ENCODE measurements at regions not wholly inside any gene's neighbourhood (a gene's known extent, or its start where the extent isn't known, plus 50 kb on each side); places are given as distances from the start of the nearest gene placed in this dataset.

GRCh38 chr4:151961456-151961855 is 200.6 kb upstream of the GATB start:
- no peak for DNase-seq

- DNase-seq, result no peak
Observed at GRCh38 chr4:151960449-151961230, 199.8 kb upstream of the GATB start.

GRCh38 chr4:151957153-151957552 is 196.3 kb upstream of the GATB start:
- no peak for DNase-seq

DNA sequence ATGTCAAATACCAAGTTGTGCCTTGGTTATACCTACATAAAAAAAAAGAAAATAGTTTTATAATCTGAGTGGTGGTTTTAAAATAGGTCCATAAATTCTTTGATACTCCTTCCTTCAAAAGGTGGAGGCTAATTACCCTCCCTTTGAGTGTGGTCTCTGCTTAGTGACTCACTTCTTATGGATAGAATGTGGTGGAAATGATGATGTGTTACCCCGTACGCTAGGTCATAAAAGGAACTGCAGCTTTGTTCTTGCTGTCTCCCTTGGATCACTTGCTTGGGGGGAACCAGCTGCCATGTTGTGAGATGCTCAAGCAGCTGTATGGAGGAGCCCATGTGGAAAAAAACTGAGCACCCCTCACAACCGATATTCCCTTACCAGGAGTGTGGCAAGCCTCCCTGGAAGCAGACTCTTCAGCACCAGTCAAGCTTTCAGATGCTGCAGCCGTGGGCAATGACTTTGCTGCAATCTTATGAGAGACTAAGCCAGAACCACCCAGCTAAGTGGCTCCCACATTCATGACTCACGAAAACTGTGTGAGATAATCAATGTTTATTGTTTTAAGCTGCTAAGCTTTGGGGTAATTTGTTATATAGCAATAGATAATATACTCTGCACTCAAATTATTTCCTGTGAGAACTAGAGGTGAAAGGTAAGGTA is 195.0 kb upstream of the GATB start:
- DNase-seq, result no peak

DNA sequence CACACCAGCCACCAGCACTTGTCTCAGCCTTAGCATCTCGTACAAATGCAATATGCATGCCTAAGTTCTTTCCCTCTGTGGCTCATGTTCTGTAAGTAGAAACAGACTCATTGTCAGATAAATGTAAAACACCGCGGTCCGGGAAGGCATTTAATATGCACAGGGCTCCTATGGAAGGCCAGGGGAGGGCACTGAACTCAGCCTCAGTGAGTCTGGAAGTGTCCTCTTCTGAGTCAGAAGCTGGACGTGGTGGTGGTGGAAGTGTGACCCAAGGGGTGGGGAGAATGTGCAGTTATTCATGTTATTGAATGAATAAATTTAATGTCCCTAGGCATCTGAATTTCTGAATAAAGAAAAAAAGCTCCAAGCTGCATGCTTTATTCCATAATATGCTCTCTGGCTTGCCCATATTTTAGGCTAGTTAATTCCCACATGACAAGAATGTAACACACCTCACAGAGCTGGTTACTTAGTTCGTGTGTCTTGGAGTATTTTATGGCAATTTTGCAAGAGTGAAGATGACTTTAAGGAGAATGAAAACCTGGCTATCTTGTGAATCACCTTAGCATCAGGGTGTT is 193.1 kb upstream of the GATB start:
- no peak for DNase-seq

- DNase-seq, result no peak
Observed at GRCh38 chr4:151953312-151953711, 192.5 kb upstream of the GATB start.

DNA sequence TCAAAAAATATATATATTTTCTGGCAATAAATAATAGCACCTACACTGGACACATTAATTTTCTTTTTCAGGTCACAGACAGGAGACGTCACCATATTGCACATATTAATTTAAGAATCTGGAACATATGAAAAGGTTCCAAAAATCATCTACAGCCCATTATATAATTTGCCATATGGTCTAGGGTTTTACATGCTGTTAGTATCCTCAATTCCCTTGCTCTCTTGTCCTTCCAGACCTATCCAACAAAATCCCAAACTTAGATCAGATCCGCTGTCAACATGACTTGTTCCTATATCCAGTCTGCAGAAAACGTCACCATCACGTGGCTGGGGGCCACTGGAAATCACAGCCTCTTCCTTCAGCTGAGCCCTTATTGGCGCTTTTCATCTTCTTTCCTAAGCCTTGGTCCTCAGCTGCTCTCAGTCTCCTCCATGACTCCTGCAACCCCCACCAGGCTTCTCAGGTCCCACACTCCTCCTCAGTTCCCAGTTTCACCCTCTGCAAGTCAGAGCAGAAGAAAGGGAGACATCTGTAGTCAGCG is 192.0 kb upstream of the GATB start:
- DNase-seq, result no peak

DNA sequence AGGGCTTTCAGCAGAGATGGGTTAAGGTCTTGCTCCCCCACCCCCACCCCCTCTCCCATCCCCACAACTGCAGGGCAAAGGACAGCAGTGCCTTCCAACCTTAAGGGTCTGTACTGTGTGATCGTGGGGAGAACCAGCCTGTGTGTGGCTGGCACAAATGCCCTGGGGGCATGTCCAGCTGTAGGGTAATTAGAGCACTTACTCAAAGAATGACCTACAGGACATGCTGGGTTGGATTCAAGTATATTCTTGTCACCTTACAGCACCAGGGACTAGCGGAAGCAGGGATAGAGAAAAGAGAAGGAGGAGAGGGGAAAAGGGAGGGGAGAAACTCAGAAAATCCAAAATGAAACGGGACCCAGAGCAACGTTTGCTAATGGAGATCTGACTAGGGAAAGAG is 191.3 kb upstream of the GATB start:
- DNase-seq, result no peak

DNA sequence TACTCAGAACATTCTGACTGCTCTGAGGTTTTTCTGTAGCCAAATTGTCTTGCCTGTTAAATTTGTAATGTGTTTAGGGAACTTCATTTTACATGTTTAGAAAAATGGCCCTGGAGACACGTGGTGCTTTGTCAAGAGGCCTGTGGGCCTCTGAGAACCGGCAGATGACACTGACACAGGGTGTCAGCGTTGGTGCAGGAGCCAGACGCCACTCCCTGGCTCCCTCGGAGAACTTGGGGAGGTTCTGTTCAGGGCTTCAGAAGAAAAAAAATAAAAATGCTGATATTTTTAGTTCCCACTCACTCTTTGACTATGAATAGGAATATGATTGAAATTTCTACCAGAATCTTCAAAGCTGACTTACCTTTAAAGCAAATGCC is 190.9 kb upstream of the GATB start:
- DNase-seq, result no peak

- DNase-seq, result no peak
Observed at GRCh38 chr4:151950993-151951670, 190.3 kb upstream of the GATB start.

DNA sequence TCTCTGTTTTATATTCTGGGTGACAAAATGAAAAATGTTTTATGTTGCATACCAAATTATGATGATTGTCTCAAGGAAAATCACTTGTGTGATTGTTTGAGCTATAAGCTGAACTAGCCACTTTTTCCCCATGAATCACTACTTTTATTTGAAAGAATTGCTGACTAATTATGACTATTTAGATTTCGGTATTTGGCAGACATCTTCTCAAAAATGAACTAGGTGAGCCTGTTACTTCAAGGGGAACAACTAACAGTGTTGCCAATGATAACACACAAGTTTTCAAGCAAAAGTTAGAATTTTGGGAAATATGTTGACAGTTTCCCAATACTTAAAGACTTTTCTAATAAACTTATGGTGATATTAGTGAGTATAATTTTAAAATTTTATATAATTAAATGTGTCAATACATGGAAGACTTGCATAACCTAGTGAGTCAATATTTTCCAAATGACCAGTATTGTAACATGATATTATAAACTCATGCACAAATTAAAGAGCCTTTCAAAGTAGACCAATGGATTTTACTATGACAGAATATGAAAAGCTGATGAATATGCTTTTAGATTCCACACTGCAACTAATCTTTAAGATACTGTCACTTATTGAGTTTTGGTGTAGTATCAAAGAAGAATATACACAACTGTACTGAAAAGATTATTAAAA is 187.7 kb upstream of the GATB start:
- no peak for DNase-seq

DNA sequence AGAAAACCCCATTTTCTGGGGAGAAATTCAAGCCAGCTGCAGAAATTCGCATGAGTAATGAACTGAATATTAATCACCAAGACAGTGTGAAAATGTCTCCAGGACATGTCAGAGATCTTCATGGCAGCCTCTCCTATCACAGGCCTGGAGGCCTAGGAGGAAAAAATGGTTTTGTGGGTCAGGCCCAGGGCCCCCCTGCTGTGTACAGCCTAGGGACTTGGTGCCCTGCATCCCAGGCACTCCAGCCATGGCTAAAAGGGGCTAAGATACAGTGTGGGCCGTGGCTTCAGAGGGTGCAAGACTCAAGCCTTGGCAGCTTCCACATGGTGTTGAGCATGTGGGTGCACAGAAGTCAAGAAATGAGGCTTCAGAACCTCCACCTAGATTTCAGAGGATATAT is 185.9 kb upstream of the GATB start:
- DNase-seq, result no peak

DNA sequence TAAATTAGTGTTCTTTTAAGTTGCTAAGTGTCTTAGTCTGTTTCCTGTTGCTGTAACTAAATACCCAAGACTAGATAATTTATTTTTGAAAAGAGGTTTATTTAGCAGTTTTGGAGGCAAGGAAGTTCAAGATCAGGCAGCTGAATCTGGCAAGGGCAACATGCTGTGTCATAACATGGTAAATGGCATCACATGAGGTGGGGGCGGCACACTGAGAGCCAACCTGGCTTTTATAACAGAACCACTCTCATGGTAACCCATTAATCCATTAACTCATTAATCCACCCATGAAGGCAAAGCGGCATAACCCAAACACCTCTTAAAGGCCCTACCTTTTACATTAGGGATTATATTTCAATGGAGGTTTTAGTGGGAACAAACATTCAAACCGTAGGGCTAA is 182.2 kb upstream of the GATB start:
- DNase-seq, result no peak

GRCh38 chr4:151940926-151941617 is 180.3 kb upstream of the GATB start:
- no peak for DNase-seq

- no peak for DNase-seq
Observed at GRCh38 chr4:151940291-151940690, 179.5 kb upstream of the GATB start.

DNA sequence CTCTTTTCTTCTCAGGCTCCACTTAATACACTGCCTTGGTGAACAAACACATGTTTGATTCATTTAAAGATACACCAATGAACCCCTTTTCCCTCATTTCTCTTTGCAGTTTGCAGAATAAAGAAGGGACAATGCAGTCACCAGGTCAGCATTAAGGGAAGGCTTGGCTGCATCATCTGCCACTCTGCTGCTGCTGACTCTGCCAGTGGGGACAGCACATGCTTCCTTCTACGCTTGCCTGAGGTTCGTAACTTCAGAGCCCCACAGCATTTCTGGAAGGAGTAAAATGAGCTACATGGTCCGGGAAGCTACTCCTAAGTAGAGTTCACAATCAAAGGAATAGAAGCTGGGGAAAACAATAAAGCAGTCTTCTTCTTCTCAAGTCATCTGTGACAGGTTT is 178.9 kb upstream of the GATB start:
- no peak for DNase-seq

DNA sequence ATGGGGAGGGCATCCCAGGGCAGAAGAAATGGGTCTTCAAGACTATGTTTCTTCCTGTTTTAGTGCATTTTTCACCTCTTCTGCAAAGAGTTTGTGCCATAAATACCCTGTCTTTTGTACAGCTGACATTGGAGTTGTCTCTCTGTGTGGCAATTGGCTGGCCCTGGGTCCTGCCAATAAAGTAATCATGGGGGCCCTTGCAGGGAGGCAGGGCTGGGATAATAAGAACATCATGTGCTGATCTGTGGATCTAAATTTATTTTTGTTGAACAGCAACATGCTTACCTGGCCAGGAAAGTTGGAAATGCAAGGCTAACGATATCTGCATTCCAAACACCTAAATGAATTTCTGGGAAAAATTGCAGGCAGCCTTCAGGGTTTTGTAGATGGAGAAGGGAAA is 174.6 kb upstream of the GATB start:
- no peak for DNase-seq

GRCh38 chr4:151934766-151935165 is 174.0 kb upstream of the GATB start:
- DNase-seq, result no peak

DNA sequence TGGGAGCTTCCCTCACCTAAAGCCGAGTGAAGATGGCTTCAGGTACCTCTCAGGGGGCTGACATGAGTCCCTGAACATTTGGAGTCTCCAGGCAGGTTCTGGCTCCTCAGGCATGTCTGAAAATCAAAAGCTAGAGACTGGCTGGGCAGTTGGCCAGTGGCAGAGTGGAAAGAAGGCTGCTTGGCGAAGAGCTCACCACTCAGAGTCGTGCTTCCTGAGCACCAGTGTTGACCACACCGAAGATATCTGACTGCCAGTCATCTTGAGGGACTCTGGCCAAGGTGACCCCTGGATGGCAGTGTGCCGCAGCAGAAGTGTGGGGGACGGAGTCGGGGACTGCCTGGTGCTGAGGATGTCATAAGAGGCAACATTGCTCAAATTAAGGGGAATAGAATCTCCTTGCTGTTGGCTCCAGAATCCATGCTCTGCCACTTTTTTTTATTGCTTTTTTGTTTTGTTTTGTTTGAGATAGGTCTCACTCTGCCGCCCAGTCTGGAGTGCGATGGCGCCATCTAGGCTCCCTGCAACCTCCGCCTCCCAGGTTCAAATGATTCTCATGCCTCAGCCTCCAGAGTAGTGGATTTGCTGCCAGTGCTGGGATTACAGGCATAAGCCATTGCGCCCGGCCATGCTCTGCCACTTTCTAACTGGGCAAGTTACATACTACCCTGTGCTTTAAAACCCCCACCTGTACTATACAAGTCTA is 172.5 kb upstream of the GATB start:
- DNase-seq, result no peak

DNA sequence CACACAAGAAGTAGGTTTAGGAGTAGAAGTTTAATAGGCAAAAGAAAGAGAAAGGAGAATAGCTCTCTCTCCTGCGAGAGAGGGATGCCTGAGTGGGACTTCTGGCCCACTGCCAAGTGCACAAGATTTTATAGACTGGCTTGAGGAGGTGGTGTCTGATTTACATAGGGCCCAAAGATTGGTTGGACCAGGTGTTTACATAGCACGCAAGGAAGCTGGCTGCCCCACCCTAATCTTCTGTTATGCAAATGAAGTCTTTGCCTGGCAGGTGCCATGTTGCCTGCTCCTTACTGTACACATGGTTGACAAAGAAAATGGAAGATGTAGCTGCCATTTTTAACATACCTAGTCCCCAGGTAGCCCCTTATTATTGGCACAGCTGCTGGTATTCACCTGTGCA is 170.8 kb upstream of the GATB start:
- no peak for DNase-seq

- no peak for DNase-seq
Observed at GRCh38 chr4:151930372-151930771, 169.6 kb upstream of the GATB start.

DNA sequence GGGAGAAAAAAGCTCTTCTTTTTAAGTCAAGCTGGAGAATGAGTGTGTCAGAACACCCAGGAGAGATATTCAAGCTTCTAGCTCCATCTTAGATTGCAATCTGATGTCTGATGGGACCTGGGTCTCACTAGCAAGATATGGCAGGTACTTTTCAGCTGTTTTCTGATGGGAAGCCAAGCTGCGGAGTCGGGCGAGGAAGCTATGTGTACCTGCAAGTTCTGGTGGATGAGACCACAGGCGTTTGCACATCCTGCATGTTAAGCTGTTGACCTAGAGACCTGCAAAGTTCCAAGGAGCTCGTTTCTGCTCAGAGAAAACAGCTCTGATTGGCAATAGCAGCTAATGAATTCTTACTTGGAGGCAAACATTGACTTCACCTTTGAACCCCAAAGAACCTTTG is 167.3 kb upstream of the GATB start:
- no peak for DNase-seq
